Glomerular endothelial cell (primary cell): ENCODE measurements at regions not wholly inside any gene's neighbourhood (a gene's known extent, or its start where the extent isn't known, plus 50 kb on each side); places are given as distances from the start of the nearest gene placed in this dataset.

Experiments
- DNase-seq: peaks from one replicate; pipeline ENCODE4 v3.0.0-alpha.2; 2011; ENCODE audit warnings: low read depth, low spot score; ENCODE audit errors: extremely low read depth

DNA sequence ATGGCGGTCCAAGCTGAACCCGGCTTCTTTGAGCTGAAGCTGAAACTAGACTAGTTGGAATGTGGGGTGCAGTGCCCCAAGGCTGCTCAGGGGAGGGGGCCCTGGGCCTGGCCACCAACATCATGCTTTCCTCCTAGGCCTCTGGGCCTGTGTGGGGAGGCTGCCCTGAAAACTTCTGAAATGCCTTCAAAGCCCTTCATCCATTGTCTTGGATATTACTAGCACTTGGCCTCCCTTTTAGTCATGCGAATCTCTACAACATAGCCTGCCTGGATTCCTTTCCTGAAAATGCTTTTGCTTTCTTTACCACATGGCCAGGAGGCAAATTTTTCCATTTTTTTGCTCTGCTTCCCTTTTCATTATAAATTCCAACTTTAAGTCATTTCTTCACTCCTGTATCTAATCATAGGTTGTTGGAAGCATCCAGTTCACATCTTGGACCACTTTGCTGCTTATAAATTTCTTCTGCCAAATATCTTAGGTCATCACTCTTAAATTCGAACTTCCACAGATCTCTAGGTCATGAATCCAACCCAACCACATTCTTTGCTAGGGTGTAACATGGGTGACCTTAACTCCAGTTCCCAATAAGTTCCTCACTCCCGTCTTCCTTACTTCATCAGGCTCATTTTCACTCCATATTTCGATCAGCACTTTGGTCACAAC, 103.4 kb downstream of the DDIT4L start:
- no peak for DNase-seq

- DNase-seq: no peak
Measured at GRCh38 chr4:100084892-100085291, 105.4 kb downstream of the DDIT4L start.

DNA sequence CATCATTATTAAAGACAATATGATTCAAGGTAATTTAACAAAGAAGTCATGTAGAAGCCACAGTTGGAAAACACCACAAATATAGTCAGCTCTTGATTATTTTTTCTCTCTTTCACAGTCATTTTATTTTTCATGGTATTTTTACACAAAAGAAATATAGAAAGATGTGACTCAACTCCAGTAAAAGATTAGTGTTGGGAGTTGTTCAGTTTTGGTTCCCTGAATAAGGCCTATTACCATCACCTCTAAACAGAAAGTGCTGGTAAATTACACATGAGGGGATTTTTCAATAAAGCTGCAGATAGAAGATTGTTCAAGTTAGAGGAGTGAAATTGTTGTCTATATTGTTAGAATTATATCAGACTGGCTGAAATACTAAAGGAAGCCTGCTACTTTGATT, 107.0 kb downstream of the DDIT4L start:
- no peak for DNase-seq

DNA sequence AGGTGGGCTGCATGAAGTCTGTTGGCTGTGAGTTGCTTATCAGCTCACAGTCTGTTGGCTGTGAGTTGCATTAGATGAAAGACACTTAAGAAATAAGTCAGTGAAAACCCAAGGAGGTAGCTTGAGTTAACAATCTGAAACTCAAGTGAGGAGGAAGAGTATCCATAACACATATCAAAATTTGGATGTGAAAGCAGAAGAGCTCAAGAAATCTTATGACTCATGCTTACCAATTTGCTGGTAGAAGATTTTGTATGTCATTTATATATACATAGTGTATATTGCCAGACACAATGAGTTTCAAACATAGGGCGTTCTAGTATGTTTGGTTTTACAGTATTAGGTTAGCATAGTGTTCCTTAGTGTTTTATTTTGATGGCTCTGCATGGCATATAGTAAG, 107.4 kb downstream of the DDIT4L start:
- no peak for DNase-seq

- no peak for DNase-seq
Measured at GRCh38 chr4:100081491-100081890, 108.8 kb downstream of the DDIT4L start.

DNA sequence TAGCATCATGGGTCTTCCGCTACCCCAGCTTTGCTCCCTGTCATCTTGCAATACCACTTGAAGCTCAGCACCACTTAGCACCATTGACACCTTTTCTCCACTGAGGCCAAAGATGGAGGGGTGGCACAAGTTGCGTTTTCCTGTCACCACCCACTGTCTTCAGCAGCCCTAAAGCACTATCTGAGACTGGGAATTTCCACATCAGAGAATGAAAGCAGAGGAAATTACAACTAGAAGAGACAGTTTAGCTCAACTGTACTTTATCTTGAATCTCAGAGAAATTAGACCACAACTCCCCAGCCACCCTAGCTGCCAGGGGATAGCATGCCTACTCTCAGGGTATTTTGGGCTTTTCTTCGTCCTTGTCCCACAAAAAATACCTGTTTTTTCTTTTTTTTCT, 111.0 kb downstream of the DDIT4L start:
- no peak for DNase-seq

DNA sequence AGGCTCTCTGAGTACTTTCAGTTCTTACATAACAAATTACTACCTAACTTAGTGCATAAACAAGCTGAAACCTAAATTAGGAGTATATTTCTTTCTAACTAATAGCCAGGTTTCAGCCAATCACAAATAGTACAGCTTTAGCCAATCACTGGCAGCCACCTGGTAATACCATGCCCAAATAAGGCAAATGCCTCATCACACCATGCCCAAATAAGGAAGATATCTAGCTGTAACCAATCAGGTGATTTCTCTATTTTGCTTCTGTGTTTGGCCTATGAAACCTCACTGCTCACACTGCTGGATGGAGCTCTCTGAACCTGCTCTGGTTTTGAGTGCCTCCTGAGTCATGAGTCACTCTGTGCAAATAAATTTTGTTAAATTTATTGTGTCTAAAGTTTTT, 113.5 kb downstream of the DDIT4L start:
- DNase-seq: no peak

GRCh38 chr4:100075486-100076270, 114.6 kb downstream of the DDIT4L start:
- DNase-seq: no peak

DNA sequence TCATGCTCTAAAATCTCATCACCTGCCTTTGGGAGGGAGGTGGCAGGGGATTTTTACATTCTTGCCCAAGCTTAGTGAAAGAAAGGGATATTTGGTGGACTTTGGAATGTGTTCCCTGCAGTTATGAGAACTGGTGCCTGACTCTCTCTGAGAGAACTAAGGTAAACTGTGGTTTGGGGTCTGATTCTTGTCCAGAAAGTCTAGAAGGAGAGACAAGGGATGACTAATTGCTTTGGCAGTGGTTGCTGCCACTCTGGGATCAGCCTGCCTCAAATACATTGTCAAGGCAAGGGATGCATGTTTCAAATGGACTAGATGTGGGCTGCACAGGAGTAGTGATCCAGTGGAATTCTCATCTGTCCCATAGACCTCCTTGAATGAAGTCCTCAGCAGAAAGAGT, 115.2 kb downstream of the DDIT4L start:
- no peak for DNase-seq

DNA sequence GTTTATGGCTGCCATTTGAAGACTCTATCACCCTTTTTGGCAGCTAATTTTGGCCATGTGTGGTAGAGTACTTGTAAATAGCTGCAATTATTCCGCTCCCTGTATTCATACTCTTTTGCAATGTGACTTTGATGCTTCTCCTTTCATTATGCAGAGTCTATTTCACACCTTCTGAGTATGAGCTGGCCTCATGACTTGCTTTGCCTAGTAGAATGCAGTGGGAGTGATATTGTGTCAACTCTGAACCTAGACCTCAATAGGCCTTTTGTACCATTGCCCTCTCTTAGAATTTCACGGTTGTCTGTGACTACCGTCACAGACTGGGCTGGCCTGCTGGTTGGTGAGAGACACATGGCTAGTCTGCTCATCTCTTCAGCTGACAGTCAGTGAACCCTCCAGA, 118.8 kb downstream of the DDIT4L start:
- DNase-seq: no peak

DNA sequence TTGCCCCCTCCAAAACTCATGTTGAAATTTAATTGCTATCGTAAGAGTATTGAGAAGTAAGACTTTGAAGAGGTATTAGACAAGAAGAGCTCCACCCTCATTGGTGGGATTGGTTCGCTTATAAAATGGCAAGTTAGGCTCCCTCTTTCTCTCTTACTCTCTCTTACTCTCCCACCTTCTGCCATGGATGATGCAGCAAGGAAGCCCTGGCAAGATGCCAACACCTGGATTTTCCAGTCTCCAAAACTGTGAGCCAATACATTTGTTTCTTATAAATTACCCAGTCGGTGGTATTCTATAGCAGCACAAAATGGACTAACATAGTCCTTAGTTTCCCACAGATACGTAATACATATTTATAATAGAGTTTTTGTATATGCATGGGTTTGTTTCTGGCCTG, 119.4 kb downstream of the DDIT4L start:
- DNase-seq: no peak

DNA sequence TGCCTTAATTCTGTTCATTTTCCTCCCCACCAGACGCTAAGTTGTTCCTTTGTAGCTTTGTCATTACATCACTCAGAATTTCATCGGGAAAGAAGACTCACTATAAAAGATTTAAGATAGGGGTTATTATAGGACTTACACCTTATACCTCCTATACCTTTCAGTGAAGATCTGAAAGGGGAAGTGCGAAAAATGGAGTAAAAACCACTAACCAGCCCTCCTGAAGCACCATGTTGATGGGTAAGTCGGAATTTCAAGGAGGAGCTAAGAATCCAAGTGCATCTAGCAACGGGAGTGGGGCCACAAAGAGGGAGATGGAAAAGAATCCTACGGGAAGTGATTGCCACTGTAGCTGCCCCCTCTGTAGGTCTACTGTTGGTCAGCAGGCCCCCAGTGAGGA, 119.1 kb upstream of the H2AZ1 start:
- DNase-seq: no peak

GRCh38 chr4:100067255-100067654, 117.2 kb upstream of the H2AZ1 start:
- DNase-seq: no peak

DNA sequence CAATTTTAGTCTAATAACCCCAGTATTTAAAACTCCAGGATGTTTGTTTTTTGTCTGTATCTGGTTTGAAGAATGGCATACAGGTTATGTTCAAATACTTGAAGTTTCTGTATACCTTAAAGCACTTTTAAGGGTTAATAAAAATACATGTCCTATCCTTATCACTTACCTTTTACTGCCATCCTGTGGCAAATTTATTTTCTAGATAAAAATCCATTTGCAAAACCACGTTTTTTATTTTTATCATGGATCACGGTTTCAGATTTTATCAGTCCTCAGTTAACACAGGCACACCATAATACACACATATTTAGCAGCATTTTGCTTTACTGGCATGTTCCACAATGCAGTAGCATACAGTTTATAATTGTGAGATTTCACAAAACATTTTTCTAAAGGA, 113.3 kb upstream of the H2AZ1 start:
- DNase-seq: no peak

- no peak for DNase-seq
Measured at GRCh38 chr4:100062921-100063320, 112.8 kb upstream of the H2AZ1 start.

GRCh38 chr4:100061835-100062234, 111.8 kb upstream of the H2AZ1 start:
- no peak for DNase-seq

DNA sequence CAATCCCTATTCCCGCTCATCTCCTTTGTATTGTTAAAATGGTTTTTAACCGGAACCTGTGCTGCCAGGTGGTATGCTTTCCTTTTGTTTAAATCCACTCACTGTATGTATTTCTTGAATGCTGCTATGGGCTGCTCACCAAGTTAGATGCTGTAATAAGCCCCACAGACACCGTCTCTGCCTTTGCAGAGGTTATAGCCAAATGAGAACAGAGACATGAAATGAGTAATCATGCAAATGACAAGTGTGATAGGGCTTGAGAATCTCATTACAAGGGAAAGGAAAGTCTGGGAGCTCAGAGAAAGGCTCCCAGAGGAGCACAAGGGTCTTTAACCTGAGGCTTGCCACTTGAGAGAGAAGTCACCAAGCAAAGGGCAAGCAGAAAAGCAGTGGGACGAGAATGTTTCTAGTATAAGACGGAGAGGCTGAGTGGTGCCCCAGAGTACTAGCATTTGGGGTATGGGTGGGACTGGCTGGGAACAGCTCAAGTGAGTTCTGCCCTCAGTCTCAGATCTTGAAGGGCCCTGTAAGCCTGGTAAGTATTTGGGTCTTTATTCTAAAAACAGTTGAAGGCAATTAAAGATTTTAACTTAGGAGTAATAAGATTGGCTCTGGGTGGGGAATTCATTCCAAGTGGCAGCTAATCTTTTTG, 110.8 kb upstream of the H2AZ1 start:
- DNase-seq: no peak

DNA sequence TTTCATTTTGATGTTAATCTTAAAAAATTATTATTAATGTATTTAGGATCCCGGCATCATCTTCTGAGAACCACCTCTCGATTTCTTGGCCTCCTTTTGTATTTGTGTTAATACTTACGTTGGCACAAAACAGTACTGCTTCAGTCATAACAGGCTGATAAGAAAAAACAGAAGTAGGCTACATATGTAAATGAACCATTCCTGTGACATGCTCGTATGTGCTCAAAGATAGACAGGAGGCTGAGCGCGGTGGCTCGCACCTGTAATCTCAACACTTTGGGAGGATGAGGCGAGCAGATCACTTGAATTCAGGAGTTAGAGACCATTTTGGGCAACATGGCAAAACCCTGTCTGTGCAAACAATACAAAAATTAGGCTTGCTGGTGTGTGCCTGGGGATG, 109.4 kb upstream of the H2AZ1 start:
- DNase-seq: no peak

- DNase-seq: no peak
Measured at GRCh38 chr4:100056701-100057100, 106.6 kb upstream of the H2AZ1 start.

DNA sequence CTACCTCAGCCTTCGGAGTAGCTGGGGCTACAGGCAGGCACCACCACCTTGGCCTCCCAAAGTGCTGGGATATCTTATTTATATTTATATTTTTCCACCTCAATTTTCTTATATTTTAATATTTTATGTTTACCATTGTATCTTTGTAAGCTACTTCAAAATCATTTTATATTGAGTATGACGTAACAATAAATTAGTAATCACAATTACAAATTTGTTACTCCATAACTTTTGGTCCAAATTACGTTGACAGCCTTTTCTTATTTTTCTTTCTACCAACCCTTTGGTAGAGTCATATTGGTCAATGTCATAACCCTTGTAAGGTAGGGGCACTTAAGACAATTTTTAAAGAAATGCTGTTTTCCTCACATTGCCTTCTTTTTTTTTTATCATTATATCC, 104.0 kb upstream of the H2AZ1 start:
- DNase-seq: no peak

- DNase-seq: no peak
Measured at GRCh38 chr4:100049872-100050271, 99.8 kb upstream of the H2AZ1 start.

DNA sequence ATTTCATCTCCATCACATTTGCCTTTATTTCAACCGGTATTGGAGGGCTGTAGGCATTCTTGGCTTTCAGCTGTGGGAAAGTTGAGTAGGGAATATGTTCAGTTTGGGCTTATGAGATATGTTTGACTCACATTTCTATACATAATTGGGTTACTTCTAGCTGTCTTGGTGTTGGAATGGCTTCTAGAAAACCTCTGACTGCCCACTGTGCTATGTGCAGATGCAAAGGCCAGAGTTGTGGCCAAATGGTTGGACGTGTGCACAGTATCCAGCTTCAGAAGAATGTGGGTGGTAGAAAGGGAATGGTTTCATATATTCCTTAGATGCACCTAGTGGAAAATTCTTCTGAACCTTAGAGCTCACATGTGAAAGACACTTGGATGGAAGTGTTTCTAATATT, 92.6 kb upstream of the H2AZ1 start:
- DNase-seq: no peak
